Endometrium (tissue), 2 donors: ENCODE measurements at regions not wholly inside any gene's neighbourhood (a gene's known extent, or its start where the extent isn't known, plus 50 kb on each side); places are given as distances from the start of the nearest gene placed in this dataset.
"Not testable (repeated sequence)": the region's sequence is repeated elsewhere in the genome, so short reads cannot be mapped to it uniquely, and the experiment has no call there.

ENCODE experiments used
- FAIRE-seq: peaks from 2 replicates; lab custom pipeline; 2012; peaks lifted over from hg19 to GRCh38; lab: Jason Lieb, UNC
- donor health status: control.
- donor health status: control.

DNA sequence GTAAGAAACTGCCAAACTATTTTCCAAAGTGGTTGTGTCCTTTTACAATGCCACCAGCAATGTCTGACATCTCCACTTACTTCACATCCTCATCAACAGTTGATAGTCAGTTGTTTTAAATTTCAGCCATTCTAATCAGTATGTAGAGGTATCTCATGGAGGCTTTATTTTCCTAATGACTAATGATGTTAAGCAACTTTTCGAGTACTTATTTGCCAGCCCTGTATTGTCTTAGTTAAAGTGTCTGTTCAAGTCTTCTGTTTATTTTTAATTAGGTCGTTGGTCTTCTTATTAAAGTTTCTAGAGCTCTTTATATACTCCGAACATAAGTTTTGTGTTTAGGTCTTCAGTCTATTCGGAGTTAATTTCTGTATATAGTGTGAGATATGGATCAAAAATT lies 54.9 kb upstream of the NBPF12 start:
- not testable (repeated sequence) for FAIRE-seq

DNA sequence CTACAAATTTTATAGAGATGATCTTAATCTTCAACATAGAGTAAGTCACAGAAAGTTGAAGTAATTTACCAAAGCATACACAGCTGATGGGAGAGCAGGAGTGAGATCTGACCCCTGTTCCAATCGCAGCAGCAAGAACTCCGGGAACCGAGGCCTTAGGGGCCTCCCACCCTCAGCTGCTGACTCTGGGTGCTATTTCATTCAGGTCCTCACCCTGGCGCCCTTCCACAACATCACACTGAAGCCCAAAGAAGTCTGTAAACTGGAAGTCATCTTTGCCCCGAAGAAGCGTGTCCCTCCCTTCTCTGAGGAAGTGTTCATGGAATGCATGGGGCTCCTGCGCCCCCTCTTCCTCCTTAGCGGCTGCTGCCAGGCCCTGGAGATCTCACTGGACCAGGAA lies 57.0 kb upstream of the NBPF12 start:
- not testable (repeated sequence) for FAIRE-seq

- not testable (repeated sequence) for FAIRE-seq
These were observed 74.3 kb upstream of the NBPF12 start for GRCh38 chr1:146863799-146864319.

DNA sequence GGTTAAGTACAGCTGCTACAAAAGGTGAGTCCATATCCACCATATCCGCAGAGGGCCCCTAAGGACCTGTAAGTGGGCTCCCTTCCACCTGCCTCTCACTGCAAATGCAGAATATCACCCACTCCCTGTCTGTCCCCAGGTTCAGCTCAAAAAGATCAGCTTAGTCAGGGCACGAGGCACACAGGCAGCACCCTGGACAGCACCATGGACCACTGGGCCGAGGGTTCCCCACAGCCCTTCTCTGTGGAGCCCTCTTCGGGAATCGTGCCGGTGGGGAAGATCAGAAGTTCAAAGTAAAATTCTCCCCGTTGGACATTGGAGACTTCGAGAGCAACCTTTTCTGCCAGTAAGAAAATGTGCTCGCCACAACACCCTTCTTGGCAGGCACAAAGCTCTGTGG lies 85.0 kb upstream of the NBPF12 start:
- not testable (repeated sequence) for FAIRE-seq

DNA sequence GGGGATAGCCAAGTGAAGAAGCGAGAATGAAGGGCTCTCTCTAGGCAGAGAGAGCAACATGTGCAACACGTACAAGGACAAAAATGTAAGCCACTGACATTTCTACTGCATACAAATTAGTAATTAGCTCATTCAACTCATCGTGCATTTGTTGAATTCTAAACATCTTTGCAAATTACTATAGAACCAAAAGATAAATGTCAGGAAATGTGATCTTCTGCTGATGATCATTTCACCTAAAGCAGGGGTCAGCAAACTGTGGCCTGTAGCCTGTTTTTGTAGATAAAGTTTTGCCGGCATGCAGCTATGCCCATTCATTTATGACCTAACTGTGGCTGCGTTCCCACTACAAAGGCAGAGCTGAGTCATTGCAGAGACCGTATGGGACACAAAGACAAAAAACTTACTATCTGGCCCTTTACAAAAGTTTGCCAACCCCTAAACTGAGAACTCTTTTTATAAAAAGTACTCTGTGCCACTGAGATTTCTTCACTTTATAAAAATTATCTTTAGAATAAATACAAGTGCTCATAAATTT lies 87.7 kb upstream of the NBPF12 start:
- not testable (repeated sequence) for FAIRE-seq

GRCh38 chr1:146838725-146839124 lies 99.4 kb upstream of the NBPF12 start:
- not testable (repeated sequence) for FAIRE-seq

- not testable (repeated sequence) for FAIRE-seq
These were observed 111.2 kb upstream of the NBPF12 start for GRCh38 chr1:146826957-146827356.

DNA sequence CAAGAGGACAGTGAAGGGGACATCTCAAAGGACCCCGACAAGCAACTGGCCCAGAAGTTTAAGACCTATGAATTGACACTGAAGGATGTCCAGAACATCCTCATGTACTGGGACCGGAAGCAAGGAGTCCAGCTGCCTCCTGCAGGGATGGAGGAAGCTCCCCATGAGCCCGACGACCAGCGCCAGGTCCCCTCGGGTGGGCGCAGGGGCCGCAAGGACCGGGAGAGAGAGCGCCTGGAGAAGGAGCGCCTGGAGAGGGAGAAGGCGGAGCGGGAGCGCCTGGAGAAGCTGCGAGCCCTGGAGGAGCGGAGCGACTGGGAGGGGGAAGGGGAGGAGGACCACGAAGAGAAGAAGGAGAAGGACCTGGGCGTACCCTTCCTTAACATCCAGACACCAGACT lies 143.9 kb upstream of the NBPF12 start:
- not testable (repeated sequence) for FAIRE-seq

DNA sequence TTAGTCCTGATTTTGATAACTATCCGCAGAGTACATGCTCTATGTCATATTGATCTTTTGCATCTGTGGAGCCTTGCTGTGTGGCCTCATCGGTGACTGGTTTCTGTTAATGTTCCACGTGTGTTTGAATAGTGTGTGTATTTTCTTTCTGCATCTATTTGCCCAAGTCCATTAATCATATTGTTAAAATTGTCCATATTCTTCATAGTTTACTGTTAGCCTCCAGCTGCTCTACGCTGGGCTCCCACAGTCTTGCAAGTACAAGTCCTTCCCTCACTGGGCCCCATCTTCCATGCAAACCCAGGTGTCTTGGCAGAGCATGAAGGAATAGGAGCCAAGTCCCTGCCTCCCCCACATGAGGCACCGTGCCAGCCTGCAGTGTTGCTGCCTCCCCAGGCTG lies 145.4 kb upstream of the NBPF12 start:
- not testable (repeated sequence) for FAIRE-seq

- FAIRE-seq: not testable (repeated sequence)
These were observed 153.7 kb upstream of the NBPF12 start for GRCh38 chr1:146784212-146784940.

DNA sequence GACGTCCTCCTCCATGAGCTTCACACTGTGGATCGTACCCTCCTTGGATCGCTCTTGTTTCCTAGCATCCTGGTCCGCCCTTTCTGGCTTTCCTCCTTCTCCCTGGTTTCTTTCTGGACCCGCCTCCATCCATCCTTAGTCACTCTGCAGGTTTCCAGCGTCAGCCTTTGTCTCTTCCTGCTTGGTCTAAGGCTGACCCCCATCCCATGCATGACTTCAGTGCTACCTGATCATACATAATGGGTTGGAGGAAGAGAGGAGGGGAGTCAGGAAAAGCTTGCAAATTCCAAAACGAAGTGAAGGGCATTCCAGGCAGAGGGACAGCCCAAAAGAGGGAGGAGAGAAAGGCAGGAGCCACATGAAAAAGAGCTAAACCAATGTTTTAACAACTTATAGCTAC lies 156.9 kb upstream of the NBPF12 start:
- FAIRE-seq: not testable (repeated sequence)

DNA sequence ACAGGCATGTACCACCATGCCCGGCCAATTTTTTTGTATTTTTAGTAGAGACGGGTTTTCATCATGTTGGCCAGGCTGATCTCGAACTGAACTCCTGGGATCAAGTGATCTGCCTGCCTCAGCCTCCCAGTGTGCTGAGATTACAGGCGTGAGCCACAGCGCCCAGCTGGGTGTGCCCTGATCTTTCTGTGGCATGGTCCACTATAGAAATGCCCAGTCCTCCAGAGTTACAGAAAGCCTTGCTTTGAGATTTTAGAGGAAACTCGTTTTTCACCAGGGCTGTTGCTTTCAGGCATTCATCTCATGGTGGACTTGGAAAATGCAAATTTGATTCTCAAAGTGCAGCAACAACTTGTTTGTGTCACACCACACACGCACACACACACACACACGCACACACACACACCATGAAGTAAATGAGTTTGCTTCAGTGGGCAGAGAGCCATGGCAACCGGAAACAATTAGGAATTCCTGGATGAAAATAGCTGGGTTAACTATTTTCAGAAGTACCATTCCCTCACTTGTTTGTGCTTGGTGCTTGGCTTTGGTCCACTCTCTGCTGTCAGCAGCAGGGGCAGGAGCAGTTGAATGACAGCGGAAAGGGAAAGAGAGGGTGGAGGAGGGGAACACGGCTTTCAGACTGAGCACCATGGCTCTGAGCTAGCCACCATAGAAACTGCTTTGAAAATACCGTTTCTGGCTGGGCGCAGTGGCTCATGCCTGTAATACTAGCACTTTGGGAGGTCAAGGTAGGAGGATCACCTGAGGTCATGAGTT lies 160.1 kb upstream of the NBPF12 start:
- FAIRE-seq: not testable (repeated sequence)

GRCh38 chr1:146774988-146775387 lies 163.1 kb upstream of the NBPF12 start:
- not testable (repeated sequence) for FAIRE-seq

DNA sequence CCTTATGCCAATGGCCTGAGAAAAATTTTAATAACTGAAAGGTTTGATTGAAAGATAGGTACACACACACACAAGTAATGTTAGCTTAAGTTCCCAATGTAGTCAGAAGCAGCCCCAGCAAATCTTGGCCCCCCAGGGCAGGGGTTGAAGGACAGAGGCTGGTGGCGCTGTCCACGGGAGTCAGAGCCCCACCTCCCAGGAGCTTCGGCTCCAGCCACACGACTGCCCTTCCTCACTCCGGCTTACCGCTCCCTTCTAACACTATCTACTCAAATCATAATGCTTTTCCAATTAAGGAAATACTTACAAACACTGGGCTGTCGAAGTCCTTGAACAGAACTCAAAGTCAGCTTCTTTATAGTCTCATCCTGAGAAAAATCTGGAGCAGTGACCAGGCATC lies 163.9 kb upstream of the NBPF12 start:
- FAIRE-seq: not testable (repeated sequence)

- FAIRE-seq: not testable (repeated sequence)
These were observed 166.7 kb upstream of the NBPF12 start for GRCh38 chr1:146771409-146771808.

GRCh38 chr1:146770998-146771397 lies 167.1 kb upstream of the NBPF12 start:
- not testable (repeated sequence) for FAIRE-seq

GRCh38 chr1:146763234-146763633 lies 174.9 kb upstream of the NBPF12 start:
- FAIRE-seq: not testable (repeated sequence)

DNA sequence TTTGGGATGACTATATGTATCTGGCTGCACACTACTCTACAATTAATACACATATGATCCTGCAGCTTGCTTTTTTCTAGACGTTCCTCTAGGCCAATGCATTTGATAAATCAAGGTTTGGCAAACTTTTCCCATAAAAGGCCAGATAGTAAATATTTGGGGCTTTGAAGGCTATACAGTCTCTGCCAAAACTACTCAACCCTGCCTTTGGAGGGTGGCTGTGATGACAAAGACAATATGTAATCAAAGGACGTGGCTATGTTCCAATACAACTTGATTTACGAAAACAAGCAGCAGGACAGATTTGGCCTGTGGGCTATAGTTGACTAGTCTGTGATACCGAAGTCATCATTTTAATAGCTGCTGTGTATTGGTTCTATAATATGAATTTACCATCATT lies 181.3 kb upstream of the NBPF12 start:
- FAIRE-seq: not testable (repeated sequence)

- not testable (repeated sequence) for FAIRE-seq
These were observed 189.4 kb upstream of the NBPF12 start for GRCh38 chr1:146748686-146749085.

DNA sequence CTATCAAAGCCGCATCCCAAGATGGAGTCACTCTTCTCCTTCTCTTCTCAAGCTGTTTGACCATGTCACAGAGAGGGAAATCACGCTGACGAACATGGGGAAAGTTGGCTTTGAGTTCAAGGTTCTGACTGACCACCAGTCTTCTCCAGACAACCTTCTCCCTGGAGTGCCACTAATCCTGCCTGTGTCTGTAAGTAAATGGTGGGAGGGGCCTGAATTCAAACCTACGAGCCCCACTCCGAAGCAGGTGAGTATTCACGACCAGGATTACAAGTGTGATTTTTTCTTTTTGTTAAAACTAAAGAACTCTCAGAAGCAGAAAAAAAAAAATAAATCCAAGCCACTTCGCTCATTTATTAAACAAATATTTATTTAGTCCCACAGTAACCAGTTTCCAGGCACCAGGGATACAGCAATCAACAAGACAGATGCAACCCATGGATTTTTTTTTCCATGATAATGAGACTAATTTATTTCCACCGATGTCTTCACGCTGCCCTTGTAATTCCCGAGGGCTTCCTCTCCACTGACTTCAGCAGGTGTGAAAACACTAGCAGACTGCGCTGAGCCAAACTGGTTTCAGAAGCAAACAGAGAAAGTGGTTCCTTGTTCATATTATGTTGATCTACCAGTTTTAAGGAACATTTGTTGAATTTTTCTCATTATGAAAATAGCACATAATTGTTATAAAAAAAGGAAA lies 206.0 kb upstream of the NBPF12 start:
- not testable (repeated sequence) for FAIRE-seq

- not testable (repeated sequence) for FAIRE-seq
These were observed 208.3 kb upstream of the NBPF12 start for GRCh38 chr1:146729642-146730344.
